ENCODE measurements at regions not wholly inside any gene's neighbourhood (a gene's known extent, or its start where the extent isn't known, plus 50 kb on each side); places are given as distances from the start of the nearest gene placed in this dataset.

- no peak overlapping the region for H3K4me3 ChIP-seq (ENCODE audit: low read depth, low read length)
- no peak for TF ChIP-seq CTCF (IDR thresholded peaks at IDR 0.05; ENCODE audit: control insufficient read depth, extremely low read depth, insufficient read depth)
- no peak for DNase-seq (ENCODE audit: low read depth)
Measured at GRCh38 chr2:49861821-49862220, 707.5 kb upstream of the FSHR start.

- no peak for DNase-seq (ENCODE audit: low read depth)
- H3K4me3 ChIP-seq (ENCODE audit: low read depth, low read length): no peak overlapping the region
- no peak for TF ChIP-seq CTCF (IDR thresholded peaks at IDR 0.05; ENCODE audit: control insufficient read depth, extremely low read depth, insufficient read depth)
Measured at GRCh38 chr2:49860834-49861233, 706.5 kb upstream of the FSHR start.

- no peak for DNase-seq (ENCODE audit: low read depth)
- TF ChIP-seq CTCF (IDR thresholded peaks at IDR 0.05; ENCODE audit: control insufficient read depth, extremely low read depth, insufficient read depth): no peak
- H3K4me3 ChIP-seq (ENCODE audit: low read depth, low read length): no peak overlapping the region
Measured at GRCh38 chr2:49860170-49860569, 705.9 kb upstream of the FSHR start.

- TF ChIP-seq CTCF (IDR thresholded peaks at IDR 0.05; ENCODE audit: control insufficient read depth, extremely low read depth, insufficient read depth): no peak
- DNase-seq (ENCODE audit: low read depth): no peak
- no peak overlapping the region for H3K4me3 ChIP-seq (ENCODE audit: low read depth, low read length)
Measured at GRCh38 chr2:49858657-49859056, 704.3 kb upstream of the FSHR start.

- no peak overlapping the region for H3K4me3 ChIP-seq (ENCODE audit: low read depth, low read length)
- no peak for DNase-seq (ENCODE audit: low read depth)
- TF ChIP-seq CTCF (IDR thresholded peaks at IDR 0.05; ENCODE audit: control insufficient read depth, extremely low read depth, insufficient read depth): no peak
Measured at GRCh38 chr2:49858113-49858490, 703.8 kb upstream of the FSHR start.

- DNase-seq (ENCODE audit: low read depth): no peak
- no peak for TF ChIP-seq CTCF (IDR thresholded peaks at IDR 0.05; ENCODE audit: control insufficient read depth, extremely low read depth, insufficient read depth)
- no peak overlapping the region for H3K4me3 ChIP-seq (ENCODE audit: low read depth, low read length)
Measured at GRCh38 chr2:49857371-49858112, 703.2 kb upstream of the FSHR start.

- no peak overlapping the region for H3K4me3 ChIP-seq (ENCODE audit: low read depth, low read length)
- TF ChIP-seq CTCF (IDR thresholded peaks at IDR 0.05; ENCODE audit: control insufficient read depth, extremely low read depth, insufficient read depth): no peak
- no peak for DNase-seq (ENCODE audit: low read depth)
Measured at GRCh38 chr2:49845671-49846070, 691.4 kb upstream of the FSHR start.

All from LNCaP clone FGC (cell line).